ENCODE measurements at regions not wholly inside any gene's neighbourhood (a gene's known extent, or its start where the extent isn't known, plus 50 kb on each side); places are given as distances from the start of the nearest gene placed in this dataset.
A peak's percentile ranks its signal among the peaks of the same experiment; 100 is the strongest.
"Not testable (repeated sequence)": the region's sequence is repeated elsewhere in the genome, so short reads cannot be mapped to it uniquely, and the experiment has no call there.

- Histone ChIP-seq H3K27ac (no peak overlapping the region), H3K9me3 (no peaks in the 10 kb centered on the region), H3K36me3 (no peaks in the 10 kb centered on the region), H3K4me1 (replicated peaks) (no peaks in the 10 kb centered on the region), H3K4me3 (no peak overlapping the region), H3K27me3 (replicated peaks; ENCODE audit: insufficient read depth) (no peaks in the 10 kb centered on the region)
- WGBS: 74% methylated on average over 1 of the region's 1 CpG
- TF ChIP-seq POLR2A (IDR thresholded peaks at IDR 0.05) (no peak), CTCF (IDR thresholded peaks at IDR 0.05) (no peak), POLR2AphosphoS5 (IDR thresholded peaks at IDR 0.05) (no peak)
- no peak for DNase-seq (ENCODE audit: low spot score)
- intact Hi-C loops (cut with DNase I): no loop called here
Observed at GRCh38 chr9:102225841-102226441, 487.5 kb upstream of the GRIN3A start.

- H3K36me3 ChIP-seq; H3K4me1 ChIP-seq (replicated peaks); intact Hi-C loops (cut with DNase I); H3K27me3 ChIP-seq (replicated peaks; ENCODE audit: insufficient read depth); DNase-seq (ENCODE audit: low spot score); H3K27ac ChIP-seq; H3K9me3 ChIP-seq: not testable (repeated sequence)
- WGBS: 67% methylated on average over 27 of the region's 27 CpGs
- peak overlapping the region in 1 of 2 donors; percentile 3 for H3K4me3 ChIP-seq
Observed at GRCh38 chr9:102223320-102224136, 485.1 kb upstream of the GRIN3A start.

- H3K27ac ChIP-seq: no peak overlapping the region
- intact Hi-C loops (cut with DNase I): no loop called here
- no peaks in the 10 kb centered on the region for H3K4me1 ChIP-seq (replicated peaks)
- DNase-seq (ENCODE audit: low spot score): no peak
- H3K4me3 ChIP-seq: no peak overlapping the region
- H3K36me3 ChIP-seq: no peaks in the 10 kb centered on the region
- 35% methylated on average over 3 of the region's 3 CpGs for WGBS
- H3K9me3 ChIP-seq: no peaks in the 10 kb centered on the region
- TF ChIP-seq CTCF (IDR thresholded peaks at IDR 0.05) (no peak), POLR2AphosphoS5 (IDR thresholded peaks at IDR 0.05) (no peak), POLR2A (IDR thresholded peaks at IDR 0.05) (no peak)
- no peaks in the 10 kb centered on the region for H3K27me3 ChIP-seq (replicated peaks; ENCODE audit: insufficient read depth)
Observed at GRCh38 chr9:102209176-102209575, 470.7 kb upstream of the GRIN3A start.

GRCh38 chr9:102206432-102206831 is 468.0 kb upstream of the GRIN3A start:
- TF ChIP-seq POLR2AphosphoS5 (IDR thresholded peaks at IDR 0.05) (peak; percentile 56), CTCF (IDR thresholded peaks at IDR 0.05) (no peak)
- WGBS: 52% methylated on average over 4 of the region's 4 CpGs

GRCh38 chr9:102205251-102205650 is 466.8 kb upstream of the GRIN3A start:
- TF ChIP-seq POLR2AphosphoS5 (IDR thresholded peaks at IDR 0.05) (no peak), POLR2A (IDR thresholded peaks at IDR 0.05) (no peak), CTCF (IDR thresholded peaks at IDR 0.05) (no peak)
- no peaks in the 10 kb centered on the region for H3K9me3 ChIP-seq
- intact Hi-C loops (cut with DNase I): no loop called here
- peak overlapping the region in 1 of 2 donors; percentile 43 for H3K27ac ChIP-seq
- no peaks in the 10 kb centered on the region for H3K27me3 ChIP-seq (replicated peaks; ENCODE audit: insufficient read depth)
- DNase-seq (ENCODE audit: low spot score): no peak
- H3K4me1 ChIP-seq (replicated peaks): no peaks in the 10 kb centered on the region
- no peak overlapping the region for H3K4me3 ChIP-seq
- WGBS: 42% methylated on average over 2 of the region's 2 CpGs
- H3K36me3 ChIP-seq: no peaks in the 10 kb centered on the region

More at GRCh38 chr9:102206432-102206831, 468.0 kb upstream of the GRIN3A start:
- H3K36me3 ChIP-seq: no peaks in the 10 kb centered on the region
- H3K27me3 ChIP-seq (replicated peaks; ENCODE audit: insufficient read depth): no peaks in the 10 kb centered on the region
- H3K9me3 ChIP-seq: no peaks in the 10 kb centered on the region
- H3K4me3 ChIP-seq: no peak overlapping the region
- peak overlapping the region; percentile 30 to 43 for H3K27ac ChIP-seq
- peak; percentile 16 for DNase-seq (ENCODE audit: low spot score)
- intact Hi-C loops (cut with DNase I): no loop called here
- H3K4me1 ChIP-seq (replicated peaks): no peaks in the 10 kb centered on the region

Data from prostate gland (tissue), 2 donors.